ENCODE measurements at regions not wholly inside any gene's neighbourhood (a gene's known extent, or its start where the extent isn't known, plus 50 kb on each side); places are given as distances from the start of the nearest gene placed in this dataset.

DNA sequence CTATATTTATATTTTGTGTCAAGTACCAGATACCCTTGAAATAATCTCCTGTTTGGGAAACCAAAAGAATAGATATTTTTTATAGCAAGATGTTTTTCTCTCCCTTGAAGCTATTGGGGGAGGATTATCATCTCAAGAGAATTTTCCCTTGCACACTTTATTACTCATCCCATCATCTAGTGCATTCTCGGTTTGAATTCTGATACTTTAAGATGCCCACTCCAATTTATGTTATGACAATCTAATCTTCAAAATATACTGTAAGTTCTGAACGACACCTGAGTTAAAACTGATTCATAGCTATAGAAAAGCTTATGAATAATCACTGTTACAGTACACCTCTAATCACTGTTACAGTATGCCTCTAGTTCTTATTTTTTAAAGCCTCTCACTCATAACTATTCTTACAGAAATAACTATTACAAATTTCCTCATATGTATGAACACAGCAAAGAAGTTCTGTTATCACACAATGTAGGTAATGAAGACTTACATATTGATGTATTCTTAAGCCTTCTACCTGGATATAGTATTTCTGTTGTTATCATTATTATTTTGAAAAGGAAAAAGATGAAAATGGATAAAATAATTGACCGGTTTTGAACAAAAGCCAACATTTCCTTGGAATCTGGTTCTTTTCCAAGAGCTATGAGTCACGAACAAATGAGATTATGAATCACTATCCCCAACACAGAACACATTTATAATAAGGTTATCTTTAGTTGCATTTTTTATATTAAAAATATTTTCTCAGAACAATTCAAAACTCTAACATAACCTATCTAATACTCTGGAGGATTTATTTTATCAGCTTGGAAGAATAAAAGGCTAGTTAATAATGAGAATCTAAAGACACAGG lies 72.3 kb upstream of the FAM13C start:
- peak overlapping the region; percentile 24 for H3K4me2 ChIP-seq (ENCODE audit: low read length)

DNA sequence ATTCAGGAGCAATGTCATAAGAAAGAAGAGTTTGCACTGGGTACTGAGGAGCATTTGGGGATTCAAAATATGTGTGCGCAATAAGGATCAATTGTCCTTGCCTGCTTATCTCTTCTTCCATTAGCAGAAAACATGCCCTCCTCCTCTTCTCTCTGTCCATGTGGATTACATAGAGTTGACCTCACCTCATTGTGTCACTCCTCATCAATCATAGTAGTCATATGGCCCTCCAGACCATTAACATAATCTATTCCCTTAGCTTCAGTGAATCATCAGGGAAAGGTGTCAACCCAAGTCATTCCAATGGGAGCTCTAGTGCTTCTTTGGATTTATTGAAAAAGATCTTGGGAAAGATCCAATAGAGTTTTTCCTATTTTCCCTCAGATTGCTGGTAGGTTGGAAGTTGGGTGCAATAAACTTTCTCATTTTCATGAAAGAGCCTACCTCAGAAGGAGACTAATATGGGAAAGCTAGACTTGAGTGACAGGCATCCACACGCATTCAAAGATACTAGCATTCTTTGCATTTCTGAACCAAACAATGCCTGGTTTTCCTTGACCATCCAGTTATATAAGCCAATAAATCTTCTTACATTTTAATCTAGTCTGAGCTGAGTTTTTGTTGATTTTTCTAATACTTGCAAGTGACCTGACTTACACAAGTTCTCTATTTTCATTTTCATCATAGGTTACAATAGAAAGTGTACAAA lies 71.5 kb upstream of the FAM13C start:
- Histone ChIP-seq H3F3A (ENCODE audit: low read length, unreplicated experiment) (no peaks in the 10 kb centered on the region), H2AFZ (ENCODE audit: low read length) (no peak overlapping the region), H3K27ac (ENCODE audit: low read length) (no peak overlapping the region), H3K4me1 (ENCODE audit: insufficient read depth, low read length) (peaks cover 40% of the 10 kb centered on the region), H3K9me3 (ENCODE audit: low read length) (no peaks in the 10 kb centered on the region), H3K9ac (ENCODE audit: low read length) (no peak overlapping the region), H4K20me1 (ENCODE audit: low read length) (no peaks in the 10 kb centered on the region), H3K9me2 (replicated peaks; ENCODE audit: low read length) (no peaks in the 10 kb centered on the region), H3K36me3 (ENCODE audit: low read depth, low read length) (no peaks in the 10 kb centered on the region), H3K79me2 (ENCODE audit: low read length) (no peaks in the 10 kb centered on the region), H3K4me2 (ENCODE audit: low read length) (no peak overlapping the region), H3K27me3 (ENCODE audit: low read length) (0 out of 2 replicates have a peak, but pooled peaks cover 3% of the 10 kb centered on the region), H3K4me3 (ENCODE audit: low read length) (no peak overlapping the region)
- TF ChIP-seq EZH2phosphoT487 (IDR thresholded peaks at IDR 0.05; ENCODE audit: borderline replicate concordance, low read length) (no peak), EZH2 (IDR thresholded peaks at IDR 0.05; ENCODE audit: low read length, unreplicated experiment) (no peak), CTCF (conservative IDR thresholded peaks at IDR 0.05; ENCODE audit: low read depth, low read length) (no peak)
- ChIA-PET POLR2A (ENCODE audit: unreplicated experiment) (no interaction called here), CTCF (no interaction called here)
- BruUV-seq (replicated peaks): no TSS peak
- peak; percentile 42 for DNase-seq
- ATAC-seq: no peak
- intact Hi-C loops (cut with micrococcal nuclease): no loop called here

More for the DNA sequence above, 72.3 kb upstream of the FAM13C start:
- Histone ChIP-seq H2AFZ (ENCODE audit: low read length) (no peak overlapping the region), H3F3A (ENCODE audit: low read length, unreplicated experiment) (no peaks in the 10 kb centered on the region), H4K20me1 (ENCODE audit: low read length) (no peaks in the 10 kb centered on the region), H3K4me1 (ENCODE audit: insufficient read depth, low read length) (peaks cover 40% of the 10 kb centered on the region), H3K4me3 (ENCODE audit: low read length) (no peak overlapping the region), H3K9ac (ENCODE audit: low read length) (no peak overlapping the region), H3K9me2 (replicated peaks; ENCODE audit: low read length) (no peaks in the 10 kb centered on the region), H3K9me3 (ENCODE audit: low read length) (no peaks in the 10 kb centered on the region), H3K79me2 (ENCODE audit: low read length) (no peaks in the 10 kb centered on the region), H3K27ac (ENCODE audit: low read length) (peak overlapping the region; percentile 5; the same call in 1 of the 2 replicates), H3K36me3 (ENCODE audit: low read depth, low read length) (no peaks in the 10 kb centered on the region), H3K27me3 (ENCODE audit: low read length) (no peaks in the 10 kb centered on the region)
- DNase-seq (peak; percentile 80), ATAC-seq (no peak)
- POLR2A ChIA-PET (ENCODE audit: unreplicated experiment): interaction anchor here (0.7 kb wide), 1 partner anchor 466 kb away, joined by 3 read pairs; no protein-coding TSS in a partner anchor
- CTCF ChIA-PET: no interaction called here
- TF ChIP-seq CTCF (conservative IDR thresholded peaks at IDR 0.05; ENCODE audit: low read depth, low read length) (no peak), EZH2 (IDR thresholded peaks at IDR 0.05; ENCODE audit: low read length, unreplicated experiment) (no peak), EZH2phosphoT487 (IDR thresholded peaks at IDR 0.05; ENCODE audit: borderline replicate concordance, low read length) (no peak)
- BruUV-seq (replicated peaks): no TSS peak
- intact Hi-C loops (cut with micrococcal nuclease): no loop called here
